ENCODE measurements at regions not wholly inside any gene's neighbourhood (a gene's known extent, or its start where the extent isn't known, plus 50 kb on each side); places are given as distances from the start of the nearest gene placed in this dataset.

DNA sequence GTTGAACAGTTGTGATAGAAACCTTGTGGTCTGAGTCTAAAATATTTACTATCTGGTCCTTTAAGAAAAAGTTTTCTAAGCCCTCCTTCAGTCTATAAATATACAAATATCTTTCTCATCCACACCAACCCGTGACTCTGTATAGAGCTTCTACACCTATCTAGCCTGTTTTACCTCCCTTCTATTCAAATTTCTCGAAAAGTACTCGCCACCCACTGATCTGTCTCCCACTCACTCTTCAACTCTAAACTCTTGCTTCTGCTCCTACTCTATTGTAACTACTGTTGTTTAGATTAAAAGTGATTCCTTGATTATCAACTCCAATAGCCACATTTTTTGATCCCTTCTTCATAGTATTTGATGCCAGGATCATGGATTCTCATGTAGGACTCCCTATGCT, 329.4 kb upstream of the MAN1A1 start:
- H3K27ac ChIP-seq (ENCODE audit: control insufficient read depth, insufficient read depth, low read length), result no peak overlapping the region
- H4K20me1 ChIP-seq (ENCODE audit: control insufficient read depth, extremely low read depth, insufficient read depth, low read length), result no peaks in the 10 kb centered on the region
- no peaks in the 10 kb centered on the region for H3K36me3 ChIP-seq (ENCODE audit: control insufficient read depth in 2 of 2, extremely low read depth in 1 of 2, insufficient read depth in 2 of 2, low read length in 2 of 2)
- dilution Hi-C loops (cut with MboI; ENCODE audit: extremely low pct_ligation_motif_present, low sequenced_read_pairs), result no loop called here
- no peaks in the 10 kb centered on the region for H3K79me2 ChIP-seq (ENCODE audit: control insufficient read depth, insufficient read depth, low read length)
- no peak overlapping the region for H2AFZ ChIP-seq (ENCODE audit: control insufficient read depth, low read length)
- TF ChIP-seq, protein P1, sequence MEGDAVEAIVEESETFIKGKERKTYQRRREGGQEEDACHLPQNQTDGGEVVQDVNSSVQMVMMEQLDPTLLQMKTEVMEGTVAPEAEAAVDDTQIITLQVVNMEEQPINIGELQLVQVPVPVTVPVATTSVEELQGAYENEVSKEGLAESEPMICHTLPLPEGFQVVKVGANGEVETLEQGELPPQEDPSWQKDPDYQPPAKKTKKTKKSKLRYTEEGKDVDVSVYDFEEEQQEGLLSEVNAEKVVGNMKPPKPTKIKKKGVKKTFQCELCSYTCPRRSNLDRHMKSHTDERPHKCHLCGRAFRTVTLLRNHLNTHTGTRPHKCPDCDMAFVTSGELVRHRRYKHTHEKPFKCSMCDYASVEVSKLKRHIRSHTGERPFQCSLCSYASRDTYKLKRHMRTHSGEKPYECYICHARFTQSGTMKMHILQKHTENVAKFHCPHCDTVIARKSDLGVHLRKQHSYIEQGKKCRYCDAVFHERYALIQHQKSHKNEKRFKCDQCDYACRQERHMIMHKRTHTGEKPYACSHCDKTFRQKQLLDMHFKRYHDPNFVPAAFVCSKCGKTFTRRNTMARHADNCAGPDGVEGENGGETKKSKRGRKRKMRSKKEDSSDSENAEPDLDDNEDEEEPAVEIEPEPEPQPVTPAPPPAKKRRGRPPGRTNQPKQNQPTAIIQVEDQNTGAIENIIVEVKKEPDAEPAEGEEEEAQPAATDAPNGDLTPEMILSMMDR (optimal IDR thresholded peaks at IDR 0.05 in 1 of 3, IDR thresholded peaks at IDR 0.05 in 1 of 3, conservative IDR thresholded peaks at IDR 0.05 in 1 of 3; ENCODE audit: extremely low read depth in 1 of 3, insufficient read depth in 2 of 3, low read length in 3 of 3), result no peak
- TF ChIP-seq EZH2 (IDR thresholded peaks at IDR 0.05; ENCODE audit: low read length), result no peak
- no peak for DNase-seq (ENCODE audit: low read depth, low spot score)
- no peak overlapping the region for H3K4me2 ChIP-seq (ENCODE audit: control insufficient read depth, extremely low read depth, insufficient read depth, low read depth, low read length)
- no peak for FAIRE-seq
- no peak overlapping the region for H3K4me3 ChIP-seq (ENCODE audit: control insufficient read depth in 2 of 3, extremely low read depth in 1 of 3, insufficient read depth in 2 of 3, low read depth in 1 of 3, low read length in 3 of 3)
- no peaks in the 10 kb centered on the region for H3K9me3 ChIP-seq (ENCODE audit: control insufficient read depth, low read depth, low read length)
- H3K4me1 ChIP-seq (ENCODE audit: control insufficient read depth, extremely low read depth, insufficient read depth, low read length), result no peaks in the 10 kb centered on the region
- H3K9me1 ChIP-seq (ENCODE audit: control insufficient read depth, extremely low read depth, insufficient read depth, low read length), result no peaks in the 10 kb centered on the region
- H3K27me3 ChIP-seq (ENCODE audit: control insufficient read depth, extremely low read depth, insufficient read depth, low read length), result no peaks in the 10 kb centered on the region
- H3K9ac ChIP-seq (ENCODE audit: control insufficient read depth, extremely low read depth, insufficient read depth, low read length), result no peak overlapping the region

DNA sequence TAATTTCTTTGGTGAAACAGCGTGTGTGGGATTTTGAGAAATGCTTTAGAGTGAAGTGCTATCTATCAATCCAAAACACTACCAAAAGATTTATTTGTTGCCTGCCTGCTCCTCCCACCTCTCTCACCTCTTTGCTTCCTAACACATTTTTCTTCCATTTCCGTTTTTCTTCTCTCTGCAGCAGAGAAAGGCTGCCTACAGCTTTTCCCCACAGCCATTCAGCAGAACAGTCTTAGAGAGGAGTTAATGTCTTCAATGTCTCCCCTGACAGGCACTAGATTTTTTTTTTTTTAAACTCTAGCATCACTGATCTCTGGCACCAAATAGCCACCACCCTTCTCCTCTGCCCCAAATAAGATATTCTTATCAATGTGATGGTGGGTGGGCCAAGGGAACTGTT, 327.8 kb upstream of the MAN1A1 start:
- dilution Hi-C loops (cut with MboI; ENCODE audit: extremely low pct_ligation_motif_present, low sequenced_read_pairs), result no loop called here
- H3K27ac ChIP-seq (ENCODE audit: control insufficient read depth, insufficient read depth, low read length), result no peak overlapping the region
- no peaks in the 10 kb centered on the region for H3K9me3 ChIP-seq (ENCODE audit: control insufficient read depth, low read depth, low read length)
- no peaks in the 10 kb centered on the region for H3K9me1 ChIP-seq (ENCODE audit: control insufficient read depth, extremely low read depth, insufficient read depth, low read length)
- DNase-seq (ENCODE audit: low read depth, low spot score), result no peak
- H3K4me2 ChIP-seq (ENCODE audit: control insufficient read depth, extremely low read depth, insufficient read depth, low read depth, low read length), result no peak overlapping the region
- no peaks in the 10 kb centered on the region for H3K4me1 ChIP-seq (ENCODE audit: control insufficient read depth, extremely low read depth, insufficient read depth, low read length)
- no peaks in the 10 kb centered on the region for H3K79me2 ChIP-seq (ENCODE audit: control insufficient read depth, insufficient read depth, low read length)
- no peak overlapping the region for H2AFZ ChIP-seq (ENCODE audit: control insufficient read depth, low read length)
- FAIRE-seq, result no peak
- no peaks in the 10 kb centered on the region for H3K27me3 ChIP-seq (ENCODE audit: control insufficient read depth, extremely low read depth, insufficient read depth, low read length)
- no peak for TF ChIP-seq EZH2 (IDR thresholded peaks at IDR 0.05; ENCODE audit: low read length)
- TF ChIP-seq, protein P1 (optimal IDR thresholded peaks at IDR 0.05 in 1 of 3, IDR thresholded peaks at IDR 0.05 in 1 of 3, conservative IDR thresholded peaks at IDR 0.05 in 1 of 3; ENCODE audit: extremely low read depth in 1 of 3, insufficient read depth in 2 of 3, low read length in 3 of 3), result no peak
- no peak overlapping the region for H3K4me3 ChIP-seq (ENCODE audit: control insufficient read depth in 2 of 3, extremely low read depth in 1 of 3, insufficient read depth in 2 of 3, low read depth in 1 of 3, low read length in 3 of 3)
- no peaks in the 10 kb centered on the region for H3K36me3 ChIP-seq (ENCODE audit: control insufficient read depth in 2 of 2, extremely low read depth in 1 of 2, insufficient read depth in 2 of 2, low read length in 2 of 2)
- no peak overlapping the region for H3K9ac ChIP-seq (ENCODE audit: control insufficient read depth, extremely low read depth, insufficient read depth, low read length)
- no peaks in the 10 kb centered on the region for H4K20me1 ChIP-seq (ENCODE audit: control insufficient read depth, extremely low read depth, insufficient read depth, low read length)

All from keratinocyte (primary cell).